Stimulated activated CD8-positive, alpha-beta memory T cell treated with anti-CD3 and anti-CD28 coated beads, Interleukin-4, amount 100 ng/mL, for 24 hours (primary cell): ENCODE measurements at regions not wholly inside any gene's neighbourhood (a gene's known extent, or its start where the extent isn't known, plus 50 kb on each side); places are given as distances from the start of the nearest gene placed in this dataset.

Source experiments
- DNase-seq: peaks from one replicate; pipeline ENCODE4 v3.0.0-alpha.2; 2020; ENCODE audit warnings: low read depth

GRCh38 chr21:19648391-19648790 lies 1244.8 kb upstream of the TMPRSS15 start:
- no peak for DNase-seq

GRCh38 chr21:19683492-19683891 lies 1279.9 kb upstream of the TMPRSS15 start:
- no peak for DNase-seq

- DNase-seq, result no peak
Observed at GRCh38 chr21:19684328-19684727, 1280.7 kb upstream of the TMPRSS15 start.

- DNase-seq, result no peak
Observed at GRCh38 chr21:19692231-19692630, 1288.6 kb upstream of the TMPRSS15 start.

GRCh38 chr21:19695796-19696195 lies 1292.2 kb upstream of the TMPRSS15 start:
- DNase-seq, result no peak

- DNase-seq, result no peak
Observed at GRCh38 chr21:19700476-19700875, 1296.9 kb upstream of the TMPRSS15 start.

GRCh38 chr21:19702726-19703125 lies 1295.5 kb upstream of the NCAM2 start:
- DNase-seq, result no peak

- no peak for DNase-seq
Observed at GRCh38 chr21:19704832-19705231, 1293.4 kb upstream of the NCAM2 start.

GRCh38 chr21:19712441-19712840 lies 1285.8 kb upstream of the NCAM2 start:
- no peak for DNase-seq

GRCh38 chr21:19713313-19713712 lies 1284.9 kb upstream of the NCAM2 start:
- DNase-seq, result no peak

- no peak for DNase-seq
Observed at GRCh38 chr21:19724081-19724480, 1274.1 kb upstream of the NCAM2 start.

- DNase-seq, result no peak
Observed at GRCh38 chr21:19731251-19731650, 1267.0 kb upstream of the NCAM2 start.

- DNase-seq, result no peak
Observed at GRCh38 chr21:19759836-19760235, 1238.4 kb upstream of the NCAM2 start.

GRCh38 chr21:19767546-19767945 lies 1230.7 kb upstream of the NCAM2 start:
- DNase-seq, result no peak

GRCh38 chr21:19771881-19772280 lies 1226.3 kb upstream of the NCAM2 start:
- no peak for DNase-seq

- no peak for DNase-seq
Observed at GRCh38 chr21:19776076-19776475, 1222.1 kb upstream of the NCAM2 start.

- DNase-seq, result no peak
Observed at GRCh38 chr21:19781881-19782652, 1216.1 kb upstream of the NCAM2 start.

- no peak for DNase-seq
Observed at GRCh38 chr21:19785941-19786340, 1212.3 kb upstream of the NCAM2 start.

- DNase-seq, result no peak
Observed at GRCh38 chr21:19792004-19792403, 1206.2 kb upstream of the NCAM2 start.

GRCh38 chr21:19807201-19807600 lies 1191.0 kb upstream of the NCAM2 start:
- no peak for DNase-seq

- no peak for DNase-seq
Observed at GRCh38 chr21:19810779-19811178, 1187.4 kb upstream of the NCAM2 start.

- no peak for DNase-seq
Observed at GRCh38 chr21:19830446-19830845, 1167.8 kb upstream of the NCAM2 start.

- no peak for DNase-seq
Observed at GRCh38 chr21:19832551-19832950, 1165.7 kb upstream of the NCAM2 start.

- no peak for DNase-seq
Observed at GRCh38 chr21:19833082-19833481, 1165.1 kb upstream of the NCAM2 start.
